ENCODE measurements at regions not wholly inside any gene's neighbourhood (a gene's known extent, or its start where the extent isn't known, plus 50 kb on each side); places are given as distances from the start of the nearest gene placed in this dataset.

- DNase-seq (ENCODE audit: low read depth in 2 of 2): no peak
Observed at GRCh38 chr13:106383791-106384190, 151.7 kb downstream of the EFNB2 start.

GRCh38 chr13:106382534-106382933, 152.9 kb downstream of the EFNB2 start:
- no peak for DNase-seq (ENCODE audit: low read depth in 2 of 2)

GRCh38 chr13:106381091-106381490, 154.4 kb downstream of the EFNB2 start:
- DNase-seq (ENCODE audit: low read depth in 2 of 2): no peak

GRCh38 chr13:106377931-106378662, 157.4 kb downstream of the EFNB2 start:
- no peak for DNase-seq (ENCODE audit: low read depth in 2 of 2)

- DNase-seq (ENCODE audit: low read depth in 2 of 2): no peak
Observed at GRCh38 chr13:106377341-106377740, 158.1 kb downstream of the EFNB2 start.

- no peak for DNase-seq (ENCODE audit: low read depth in 2 of 2)
Observed at GRCh38 chr13:106376401-106377112, 158.9 kb downstream of the EFNB2 start.

GRCh38 chr13:106375085-106375484, 160.4 kb downstream of the EFNB2 start:
- DNase-seq (ENCODE audit: low read depth in 2 of 2): no peak

- no peak for DNase-seq (ENCODE audit: low read depth in 2 of 2)
Observed at GRCh38 chr13:106374631-106375030, 160.8 kb downstream of the EFNB2 start.

- no peak for DNase-seq (ENCODE audit: low read depth in 2 of 2)
Observed at GRCh38 chr13:106373989-106374572, 161.4 kb downstream of the EFNB2 start.

GRCh38 chr13:106373304-106373988, 162.0 kb downstream of the EFNB2 start:
- no peak for DNase-seq (ENCODE audit: low read depth in 2 of 2)

GRCh38 chr13:106372199-106373155, 163.0 kb downstream of the EFNB2 start:
- no peak for DNase-seq (ENCODE audit: low read depth in 2 of 2)

- DNase-seq (ENCODE audit: low read depth in 2 of 2): no peak
Observed at GRCh38 chr13:106371024-106371423, 164.4 kb downstream of the EFNB2 start.

- no peak for DNase-seq (ENCODE audit: low read depth in 2 of 2)
Observed at GRCh38 chr13:106369858-106370257, 165.6 kb downstream of the EFNB2 start.

GRCh38 chr13:106369091-106369490, 166.4 kb downstream of the EFNB2 start:
- DNase-seq (ENCODE audit: low read depth in 2 of 2): no peak

- DNase-seq (ENCODE audit: low read depth in 2 of 2): no peak
Observed at GRCh38 chr13:106367361-106367971, 168.0 kb downstream of the EFNB2 start.

- no peak for DNase-seq (ENCODE audit: low read depth in 2 of 2)
Observed at GRCh38 chr13:106362707-106363106, 172.8 kb downstream of the EFNB2 start.

GRCh38 chr13:106361621-106362020, 173.8 kb downstream of the EFNB2 start:
- no peak for DNase-seq (ENCODE audit: low read depth in 2 of 2)

GRCh38 chr13:106357198-106357597, 178.3 kb downstream of the EFNB2 start:
- no peak for DNase-seq (ENCODE audit: low read depth in 2 of 2)

GRCh38 chr13:106355866-106356265, 179.6 kb downstream of the EFNB2 start:
- DNase-seq (ENCODE audit: low read depth in 2 of 2): no peak

- DNase-seq (ENCODE audit: low read depth in 2 of 2): no peak
Observed at GRCh38 chr13:106354961-106355360, 180.5 kb downstream of the EFNB2 start.

- no peak for DNase-seq (ENCODE audit: low read depth in 2 of 2)
Observed at GRCh38 chr13:106352850-106353249, 182.6 kb downstream of the EFNB2 start.

All from stimulated activated CD8-positive, alpha-beta memory T cell treated with anti-CD3 and anti-CD28 coated beads, Interleukin-15, amount 100 ng/mL, for 4 hours (primary cell).